Superior temporal gyrus (tissue), 1 donor: ENCODE measurements at regions not wholly inside any gene's neighbourhood (a gene's known extent, or its start where the extent isn't known, plus 50 kb on each side); places are given as distances from the start of the nearest gene placed in this dataset.
"Not testable (repeated sequence)": the region's sequence is repeated elsewhere in the genome, so short reads cannot be mapped to it uniquely, and the experiment has no call there.

Source experiments
- DNase-seq: peaks from one replicate; pipeline ENCODE4 v3.0.0-alpha.2; 2016; ENCODE audit errors: extremely low spot score

- peak; percentile 80 for DNase-seq
Measured at GRCh38 chr4:154982187-154983047, 201.3 kb downstream of the RBM46 start.

- no peak for DNase-seq
Measured at GRCh38 chr4:154983714-154984113, 202.6 kb downstream of the RBM46 start.

- no peak for DNase-seq
Measured at GRCh38 chr4:154984148-154984547, 203.1 kb downstream of the RBM46 start.

- no peak for DNase-seq
Measured at GRCh38 chr4:154984616-154985015, 203.5 kb downstream of the RBM46 start.

GRCh38 chr4:154985673-154986072 lies 204.6 kb downstream of the RBM46 start:
- DNase-seq = no peak

DNA sequence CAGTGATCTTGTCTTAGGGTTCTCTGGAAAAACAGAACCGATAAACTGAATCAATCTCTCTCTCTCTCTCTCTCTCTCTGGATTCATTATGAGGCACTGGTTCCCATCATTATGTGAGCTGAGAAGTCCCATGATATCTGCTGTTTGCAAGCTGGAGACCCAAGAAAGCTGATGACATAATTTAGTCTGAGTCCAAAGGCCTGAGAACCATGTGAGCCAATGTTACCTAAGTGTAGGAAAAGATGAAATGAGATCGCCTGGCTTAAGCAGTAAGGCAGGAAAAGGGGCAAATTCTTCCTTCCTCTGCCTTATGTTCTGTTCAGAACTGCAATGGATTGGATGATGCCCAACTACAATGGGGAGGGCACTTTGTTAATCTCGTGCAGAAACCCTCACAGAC lies 207.4 kb downstream of the RBM46 start:
- DNase-seq = no peak

GRCh38 chr4:154989511-154989910 lies 208.4 kb downstream of the RBM46 start:
- DNase-seq = no peak

- DNase-seq = not testable (repeated sequence)
Measured at GRCh38 chr4:154997866-154998265, 210.6 kb upstream of the NPY2R start.

GRCh38 chr4:154998284-154998683 lies 210.2 kb upstream of the NPY2R start:
- no peak for DNase-seq

GRCh38 chr4:154998773-154999172 lies 209.7 kb upstream of the NPY2R start:
- DNase-seq = no peak

DNA sequence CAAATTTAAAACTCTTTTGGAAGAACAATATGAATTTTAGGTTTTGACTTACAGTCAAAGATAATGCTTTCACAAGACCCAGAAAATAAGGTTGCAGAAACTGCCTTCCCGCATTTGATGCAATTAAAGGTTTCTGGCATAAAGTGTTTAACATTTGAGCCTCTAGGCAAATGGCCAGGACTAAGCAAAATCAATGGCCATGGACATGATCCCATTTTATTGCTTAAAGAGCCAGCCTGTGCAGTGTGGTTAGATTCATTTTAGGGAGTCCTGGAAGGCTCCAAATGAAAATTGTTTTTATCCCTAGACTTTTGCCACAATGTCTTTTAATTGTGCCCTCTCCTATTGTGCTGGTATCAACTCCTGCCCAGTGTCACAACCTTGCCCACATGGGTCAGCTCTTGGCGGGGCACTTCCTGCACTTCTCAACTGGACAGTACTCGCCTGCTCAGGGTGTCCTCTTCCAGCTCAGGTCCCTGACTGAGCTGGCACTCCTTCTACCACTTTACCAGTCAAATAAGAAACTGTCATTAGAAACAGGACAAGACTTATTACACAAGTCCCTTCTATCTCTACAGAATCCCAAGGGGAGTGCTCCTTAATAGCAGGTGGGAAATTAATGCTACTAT lies 208.4 kb upstream of the NPY2R start:
- no peak for DNase-seq

DNA sequence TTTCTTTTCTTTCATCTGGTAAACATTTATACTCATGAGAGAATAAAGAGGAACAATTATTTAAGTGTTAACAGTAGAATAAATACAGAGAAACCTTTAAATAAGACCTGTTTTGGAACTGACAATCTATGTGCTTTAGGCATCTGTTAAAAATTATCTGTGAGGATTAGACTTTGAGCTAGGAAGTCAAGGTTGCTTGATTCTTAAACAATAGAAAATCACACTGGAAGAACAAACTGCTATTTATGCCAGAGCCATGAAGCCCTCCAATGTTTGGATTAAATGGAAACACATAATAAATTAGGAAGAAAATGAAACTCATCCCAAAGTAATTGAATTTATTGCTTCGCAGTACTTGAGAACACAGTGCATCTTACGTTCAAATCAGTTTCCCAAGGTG lies 207.2 kb upstream of the NPY2R start:
- DNase-seq = no peak

DNA sequence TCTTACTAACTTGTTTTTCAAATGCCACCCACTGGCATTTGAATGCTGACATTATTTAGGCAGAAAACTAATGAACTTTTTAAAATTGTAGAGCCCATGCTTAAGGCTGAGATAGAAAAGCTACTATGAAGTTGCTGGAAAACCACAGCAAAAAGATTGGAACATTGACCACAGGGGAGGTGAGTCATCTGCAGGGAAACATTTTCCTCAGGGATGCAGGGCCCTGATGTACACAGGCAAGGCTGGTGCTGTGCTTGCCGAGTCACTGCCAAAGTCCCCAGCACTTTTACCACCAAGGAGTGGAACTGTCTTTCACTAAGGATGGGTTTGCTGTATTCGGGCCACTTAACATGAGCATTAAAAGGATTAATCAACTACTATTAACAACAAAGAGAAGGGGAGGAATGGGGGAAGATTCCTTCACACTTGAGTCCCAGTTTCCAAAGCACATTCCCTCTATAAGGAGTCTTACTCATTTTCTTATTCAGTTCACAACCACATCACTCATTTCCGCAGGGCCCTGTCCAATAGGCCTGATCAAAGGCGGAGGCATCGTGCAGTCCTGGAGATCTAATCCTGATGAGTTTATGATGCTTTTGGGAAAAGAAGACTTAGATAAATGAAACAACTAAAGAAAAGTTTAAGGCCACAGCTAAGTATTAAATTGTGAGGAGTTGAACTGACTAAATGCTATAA lies 202.9 kb upstream of the NPY2R start:
- DNase-seq = no peak

DNA sequence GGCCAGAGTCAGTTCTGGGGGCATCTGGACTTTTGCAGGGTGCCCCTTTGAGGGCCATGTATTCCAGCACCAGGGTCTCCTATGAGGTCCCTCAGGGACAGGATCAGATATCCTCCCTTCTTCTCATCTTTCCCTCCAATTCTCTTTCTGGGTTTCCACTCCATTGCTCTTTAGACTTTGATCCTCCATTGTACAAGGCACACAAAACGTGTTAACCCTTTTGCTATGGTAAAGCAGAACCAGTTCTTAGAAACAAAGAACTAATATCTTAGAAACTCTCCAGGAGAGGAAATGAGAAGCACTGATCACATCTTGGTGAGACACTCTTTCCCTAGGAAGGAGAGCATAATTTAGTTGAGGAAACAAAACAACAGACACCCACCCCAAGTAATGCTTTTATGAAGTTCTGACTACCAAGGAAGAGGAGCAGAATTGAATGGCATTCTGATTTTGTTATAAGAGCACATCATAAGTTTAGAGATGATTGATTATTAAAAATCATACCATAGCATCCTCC lies 200.7 kb upstream of the NPY2R start:
- no peak for DNase-seq

DNA sequence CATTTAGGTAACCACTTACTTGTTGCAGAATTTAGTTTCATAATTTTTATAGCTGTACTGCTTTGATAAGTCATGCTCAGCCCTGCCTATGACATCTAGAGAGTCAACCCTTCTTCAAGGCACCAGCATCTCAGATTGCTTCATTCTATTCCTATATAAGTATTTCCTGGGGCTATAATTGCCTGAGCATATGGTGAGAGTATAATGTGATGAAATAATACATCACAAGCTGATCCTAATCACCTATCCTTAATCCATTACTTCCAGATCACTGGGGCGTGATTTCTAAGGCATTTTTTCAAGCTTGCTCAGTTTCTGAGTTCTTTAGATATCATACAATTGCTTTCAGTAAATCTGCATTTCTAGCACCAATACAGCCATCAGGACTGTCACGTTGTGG lies 200.0 kb upstream of the NPY2R start:
- DNase-seq = no peak

DNA sequence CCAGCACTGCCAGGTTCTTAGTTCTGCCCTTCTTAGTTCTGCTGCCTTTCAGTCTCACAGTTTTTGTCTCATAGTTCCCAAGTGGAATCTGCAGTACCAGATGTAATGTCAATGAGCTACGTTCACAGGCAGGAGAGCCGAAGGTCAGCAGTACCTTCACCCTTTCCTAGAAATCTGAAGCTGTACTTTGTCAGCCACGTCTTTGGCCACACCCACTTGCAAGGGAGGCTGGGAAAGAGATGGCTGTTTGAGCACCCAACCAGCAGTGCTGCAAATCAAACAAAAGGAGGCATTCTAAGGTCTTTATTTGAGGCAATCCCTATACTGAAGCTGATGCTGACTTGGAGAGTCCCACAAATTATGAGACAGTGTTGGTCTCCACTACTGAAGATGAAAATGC lies 199.1 kb upstream of the NPY2R start:
- no peak for DNase-seq

DNA sequence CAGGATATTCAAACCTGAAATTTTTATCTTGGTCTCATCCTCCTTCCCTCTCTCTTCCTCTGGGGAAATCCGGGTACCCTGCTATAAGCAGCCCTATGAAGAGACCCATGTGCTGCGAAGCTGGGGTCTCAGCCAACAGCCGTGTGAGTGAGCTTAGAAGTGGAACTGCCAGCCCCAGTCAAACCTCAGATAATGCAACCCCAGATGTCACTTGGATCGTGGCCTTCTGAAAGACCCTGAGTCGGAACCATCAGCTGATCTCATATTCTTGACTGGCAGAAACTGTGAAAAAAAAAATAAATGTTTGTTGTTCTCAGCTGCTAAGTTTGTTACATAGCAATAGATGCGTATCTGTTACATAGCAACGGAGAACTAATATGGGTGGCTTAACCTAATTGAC lies 198.1 kb upstream of the NPY2R start:
- DNase-seq = no peak

DNA sequence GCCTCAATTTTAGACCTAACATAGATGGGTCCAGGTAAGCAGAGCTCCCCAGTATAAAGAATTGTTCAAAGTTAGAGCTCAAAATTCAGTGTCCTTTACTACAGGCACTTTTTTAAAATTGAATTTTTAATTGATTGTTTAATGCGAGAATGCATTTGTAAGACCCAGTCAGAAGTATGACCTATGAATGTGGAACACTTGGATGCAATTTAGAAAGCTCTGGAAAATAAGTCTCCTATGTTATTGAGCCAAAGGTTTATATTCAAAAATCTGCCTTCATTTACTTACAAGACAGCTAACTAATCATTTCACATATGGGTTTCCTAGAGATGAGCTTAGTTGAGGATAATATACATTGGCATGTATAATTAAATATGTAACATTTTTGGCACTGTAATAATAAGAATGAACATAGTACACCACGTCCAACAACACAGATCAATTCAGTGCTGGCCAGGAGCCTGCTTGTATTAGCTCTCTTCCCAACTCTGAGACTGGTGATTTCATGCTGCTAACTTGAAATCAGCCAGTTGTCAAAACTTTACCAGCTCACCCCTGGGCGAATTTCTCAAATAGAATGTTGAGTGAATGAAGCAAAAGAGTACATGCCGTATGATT lies 197.2 kb upstream of the NPY2R start:
- no peak for DNase-seq

DNA sequence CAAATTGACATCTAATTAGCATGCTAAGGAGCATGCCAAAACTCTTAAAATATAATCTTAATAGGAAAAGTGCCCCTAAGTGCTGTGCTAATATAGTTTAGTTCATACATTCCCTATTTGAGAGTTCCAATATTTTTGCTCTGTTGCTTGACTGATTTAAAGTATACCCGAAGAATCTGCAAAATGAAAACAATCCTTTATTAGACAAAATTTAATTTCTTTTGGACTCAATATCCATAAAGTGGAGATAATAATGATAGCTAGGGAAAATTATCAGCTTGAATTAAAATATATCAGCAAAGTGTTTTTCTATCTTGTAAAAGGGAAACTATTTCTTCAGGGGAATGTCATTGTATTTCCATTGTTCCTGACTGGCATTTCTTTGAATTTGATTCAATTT lies 196.0 kb upstream of the NPY2R start:
- DNase-seq = no peak

DNA sequence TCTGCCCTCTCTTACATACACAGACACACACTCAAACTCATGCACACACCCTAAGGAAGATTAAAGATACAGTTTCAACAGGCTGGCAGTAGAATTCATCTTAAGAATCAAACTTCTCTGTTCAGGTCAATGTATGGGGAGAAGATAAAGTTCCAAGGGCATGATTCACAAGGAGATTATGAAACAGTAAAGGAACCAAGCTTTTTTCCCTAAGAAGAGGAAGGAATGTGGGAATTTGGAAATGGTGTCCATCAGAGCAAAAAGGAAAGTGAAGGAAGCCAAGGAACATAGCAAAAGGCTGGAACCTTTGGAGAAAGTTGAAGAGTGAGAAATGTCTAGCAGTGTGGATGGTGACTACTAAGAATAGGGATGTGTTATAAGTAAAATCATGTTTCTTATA lies 191.0 kb upstream of the NPY2R start:
- no peak for DNase-seq

DNA sequence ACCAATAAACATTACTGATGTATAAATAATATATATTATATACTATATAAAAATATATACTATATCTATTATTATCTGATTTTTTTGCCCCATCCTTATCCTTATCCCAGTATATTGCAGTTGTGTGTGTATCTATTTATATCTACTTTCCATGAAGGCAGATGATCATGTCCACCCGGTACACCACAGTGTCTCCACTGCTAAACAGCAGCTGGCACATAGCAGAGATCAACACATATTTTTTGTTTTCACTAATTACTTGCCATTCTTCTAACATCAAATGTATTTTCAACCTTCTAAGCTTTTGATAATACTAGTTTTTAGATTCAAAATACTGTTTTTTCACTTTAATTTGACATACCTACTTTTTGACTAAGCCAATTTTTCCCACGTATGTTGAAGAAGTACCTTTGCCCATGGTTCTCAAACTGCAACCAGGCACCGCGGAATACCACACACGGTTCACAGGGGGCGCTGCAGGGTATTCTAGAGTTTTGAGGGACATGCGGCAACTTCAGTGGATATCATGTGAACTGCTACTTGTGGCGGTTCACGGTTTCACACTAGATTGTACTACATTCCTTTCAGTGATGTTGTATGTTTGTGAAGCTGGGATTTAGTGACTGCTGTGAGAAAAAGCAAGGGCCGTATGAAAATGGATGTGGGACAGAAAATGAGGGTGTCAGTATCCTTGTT lies 182.5 kb upstream of the NPY2R start:
- no peak for DNase-seq

DNA sequence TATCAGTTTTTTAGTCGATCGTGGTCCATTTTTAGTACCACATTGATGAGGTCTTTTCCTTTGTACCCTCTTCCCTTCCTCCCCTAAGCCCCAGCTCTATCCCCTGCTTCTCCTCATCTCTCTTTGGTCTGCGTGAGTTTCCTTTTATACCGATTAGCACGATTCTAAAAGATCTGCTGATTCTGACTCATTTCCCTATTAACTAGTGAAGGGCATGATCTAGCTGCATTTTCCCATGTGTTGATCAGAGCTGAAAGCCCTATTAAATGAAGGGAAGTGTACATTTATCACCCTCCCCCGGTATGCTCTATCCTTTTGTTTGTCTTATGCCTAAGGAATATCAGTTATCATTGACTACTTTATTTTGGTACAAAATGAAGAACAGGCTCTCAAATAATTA lies 181.7 kb upstream of the NPY2R start:
- no peak for DNase-seq
